Muscle of leg (tissue), 3 donors: ENCODE measurements at regions not wholly inside any gene's neighbourhood (a gene's known extent, or its start where the extent isn't known, plus 50 kb on each side); places are given as distances from the start of the nearest gene placed in this dataset.

Experiments
- DNase-seq: peaks from one replicate; pipeline ENCODE4 v3.0.0; 2013
- H3K27ac ChIP-seq: one replicate; pipeline ENCODE4 v1.5.1; 2013; ENCODE audit warnings: mild to moderate bottlenecking, low read length, control low read depth
- H3K27me3 ChIP-seq: one replicate; pipeline ENCODE4 v1.6.1; 2013; ENCODE audit warnings: low read length; ENCODE audit not compliant: control insufficient read depth, insufficient read depth
- H3K36me3 ChIP-seq: one replicate; pipeline ENCODE4 v1.6.1; 2013; ENCODE audit warnings: low read length; ENCODE audit not compliant: control insufficient read depth, insufficient read depth
- H3K4me1 ChIP-seq: one replicate; pipeline ENCODE4 v1.6.1; 2013; ENCODE audit warnings: low read length; ENCODE audit not compliant: control insufficient read depth, insufficient read depth
- H3K4me3 ChIP-seq: one replicate; pipeline ENCODE4 v1.5.1; 2013; ENCODE audit warnings: low read length, control low read depth
- H3K9me3 ChIP-seq: replicated peaks from 2 replicates; pipeline ENCODE4 v1.6.1; 2013; ENCODE audit warnings: low read depth, low read length; ENCODE audit not compliant: control insufficient read depth
- WGBS: methylation state at CpG from one replicate; pipeline ENCODE4 v1.1.5; 2013; ENCODE audit warnings: missing lambda C conversion rate; ENCODE audit not compliant: insufficient coverage; 5-methylcytosine and 5-hydroxymethylcytosine counted together

DNA sequence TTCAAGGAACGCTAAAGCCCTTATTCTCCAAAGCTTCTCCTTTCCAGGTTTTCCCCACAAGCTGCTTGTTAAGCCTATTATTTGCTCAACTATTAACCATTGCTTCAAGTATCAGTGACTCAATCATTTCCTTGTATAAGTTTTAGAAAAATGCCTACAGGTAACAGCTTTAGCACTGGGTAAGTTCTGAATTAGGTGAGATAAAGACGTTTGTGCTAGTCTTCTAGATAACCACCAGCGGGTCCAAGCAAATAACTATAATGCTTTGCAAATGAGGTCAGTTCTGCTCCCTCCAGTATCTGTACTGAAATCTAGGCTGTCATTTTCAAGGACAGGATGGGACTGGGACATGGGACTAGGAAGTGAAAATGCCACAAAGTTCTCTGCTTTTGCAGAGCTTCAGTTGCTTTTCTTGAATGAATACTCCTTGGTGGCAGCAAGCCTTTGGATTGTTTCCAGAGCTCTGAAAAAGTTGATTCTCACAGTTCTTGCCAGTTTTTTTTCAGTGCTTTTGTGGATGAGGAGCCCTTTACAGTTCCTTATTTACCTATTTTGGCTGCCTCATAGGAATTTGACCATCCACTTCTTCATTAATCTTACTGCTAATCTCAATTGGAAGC lies 1487.7 kb downstream of the EFNB2 start:
- no CpG with 5 or more reads among the region's 3 CpGs for WGBS
- H3K4me3 ChIP-seq: no peak overlapping the region
- H3K27ac ChIP-seq: no peak overlapping the region
- DNase-seq: peak; percentile 46
- no peaks in the 10 kb centered on the region for H3K36me3 ChIP-seq
- no peaks in the 10 kb centered on the region for H3K27me3 ChIP-seq
- H3K9me3 ChIP-seq: no peaks in the 10 kb centered on the region
- H3K4me1 ChIP-seq: no peaks in the 10 kb centered on the region

DNA sequence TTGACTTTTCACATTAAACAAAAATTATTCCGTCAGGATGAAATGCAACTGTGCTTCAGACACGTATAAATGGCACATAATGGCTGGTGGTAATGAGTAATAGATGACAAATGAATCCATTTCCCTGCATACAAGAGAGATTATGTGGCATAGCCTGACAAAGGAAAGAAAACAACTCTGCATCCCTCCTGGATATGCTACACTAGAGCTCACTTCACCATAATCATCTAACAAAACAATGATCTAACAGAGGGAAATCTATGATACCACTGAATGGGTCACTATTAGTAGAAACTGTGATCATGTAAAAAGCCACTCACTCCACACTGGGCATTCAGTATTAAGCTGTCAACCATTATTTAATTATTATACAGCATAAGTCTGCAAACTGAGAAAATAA lies 1498.4 kb downstream of the EFNB2 start:
- no peak overlapping the region for H3K4me3 ChIP-seq
- peaks cover 9% of the 10 kb centered on the region for H3K9me3 ChIP-seq
- H3K27ac ChIP-seq: no peak overlapping the region
- no peaks in the 10 kb centered on the region for H3K36me3 ChIP-seq
- no CpG with 5 or more reads among the region's 2 CpGs for WGBS
- no peaks in the 10 kb centered on the region for H3K4me1 ChIP-seq
- DNase-seq: no peak
- no peaks in the 10 kb centered on the region for H3K27me3 ChIP-seq

DNA sequence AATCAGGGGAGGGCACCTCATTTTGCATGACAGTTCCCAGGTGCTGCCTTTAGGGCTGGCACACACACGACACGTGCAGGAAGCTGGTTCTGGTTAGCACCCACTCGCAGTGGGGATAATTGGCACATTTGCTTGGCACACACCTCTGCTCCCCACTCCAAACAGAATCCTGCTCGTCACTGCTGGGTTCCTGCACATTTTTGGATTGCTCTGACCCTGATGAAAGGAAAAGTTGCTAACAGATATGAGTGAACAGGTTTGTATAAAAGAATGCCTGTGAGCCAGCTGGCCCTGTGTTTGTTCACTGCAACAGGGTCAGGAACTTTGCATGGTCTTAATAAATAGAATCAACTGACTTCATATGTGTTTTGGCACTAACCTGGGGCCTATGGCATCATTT lies 1500.4 kb downstream of the EFNB2 start:
- 42% methylated on average over 2 of the region's 4 CpGs for WGBS
- no peaks in the 10 kb centered on the region for H3K4me1 ChIP-seq
- no peak for DNase-seq
- no peaks in the 10 kb centered on the region for H3K27me3 ChIP-seq
- H3K4me3 ChIP-seq: no peak overlapping the region
- no peaks in the 10 kb centered on the region for H3K36me3 ChIP-seq
- H3K27ac ChIP-seq: no peak overlapping the region
- no peaks in the 10 kb centered on the region for H3K9me3 ChIP-seq

DNA sequence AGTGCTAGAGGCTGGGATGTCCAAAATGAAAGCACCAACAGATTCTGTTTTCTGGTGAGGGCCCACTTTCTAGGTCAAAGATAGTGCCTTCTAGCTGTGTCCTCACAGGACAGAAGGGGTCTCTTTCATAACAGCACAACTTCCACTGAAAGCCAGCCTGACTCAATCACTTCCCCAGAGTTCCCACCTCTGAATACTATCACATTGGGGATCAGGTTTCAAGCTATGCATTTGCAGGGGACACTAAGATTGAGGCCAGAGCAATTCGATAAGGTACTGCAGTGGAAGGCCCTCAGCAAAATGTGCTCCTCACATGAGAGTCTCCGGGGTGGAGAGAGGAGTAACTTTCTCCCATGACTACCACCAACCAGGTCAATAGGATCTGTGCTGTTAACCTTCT lies 1501.5 kb downstream of the EFNB2 start:
- H3K4me1 ChIP-seq: no peaks in the 10 kb centered on the region
- no CpG with 5 or more reads among the region's 2 CpGs for WGBS
- no peaks in the 10 kb centered on the region for H3K27me3 ChIP-seq
- H3K9me3 ChIP-seq: no peaks in the 10 kb centered on the region
- H3K27ac ChIP-seq: no peak overlapping the region
- H3K36me3 ChIP-seq: no peaks in the 10 kb centered on the region
- no peak for DNase-seq
- H3K4me3 ChIP-seq: no peak overlapping the region

DNA sequence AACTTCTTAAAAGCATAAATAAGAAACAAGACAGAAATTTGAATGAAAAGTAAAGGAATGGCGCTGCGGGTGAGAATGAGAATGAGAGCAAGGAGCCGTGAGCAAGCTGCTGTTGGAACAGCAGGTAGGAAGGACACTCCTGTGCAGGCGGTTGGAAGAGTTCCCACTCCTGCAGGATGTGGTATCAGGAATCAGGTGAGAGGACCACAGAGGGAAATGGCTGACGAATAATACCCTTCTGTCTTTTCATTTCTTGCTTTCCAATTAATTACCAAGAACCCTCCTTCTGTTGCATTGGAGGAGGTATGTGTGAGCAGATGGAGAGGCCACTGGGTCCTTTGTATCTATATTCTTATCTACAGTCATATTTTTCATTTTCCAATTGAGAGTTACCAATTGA lies 1504.2 kb downstream of the EFNB2 start:
- no peak for DNase-seq
- 93% methylated on average over 4 of the region's 5 CpGs for WGBS
- no peaks in the 10 kb centered on the region for H3K4me1 ChIP-seq

DNA sequence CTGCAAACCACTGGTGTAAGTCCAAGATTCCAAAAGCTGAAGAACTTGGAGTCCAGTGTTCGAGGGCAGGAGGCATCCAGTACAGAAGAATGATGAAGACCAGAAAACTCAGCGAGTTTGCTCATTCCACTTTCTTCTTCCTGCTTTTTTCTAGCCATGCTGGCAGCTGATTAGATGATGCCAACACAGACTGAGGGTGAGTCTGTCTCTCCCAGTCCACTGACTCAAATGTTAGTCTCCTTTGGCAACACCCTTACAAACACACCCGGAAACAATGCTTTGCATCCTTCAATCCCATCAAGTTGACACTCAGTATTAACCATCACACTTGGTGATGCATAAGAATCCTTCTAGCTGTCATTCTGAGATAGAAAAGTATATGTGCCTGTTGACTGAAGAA lies 1504.6 kb downstream of the EFNB2 start:
- Histone ChIP-seq H3K4me1 (no peaks in the 10 kb centered on the region), H3K9me3 (no peaks in the 10 kb centered on the region), H3K27me3 (no peaks in the 10 kb centered on the region), H3K4me3 (no peak overlapping the region), H3K27ac (no peak overlapping the region), H3K36me3 (no peaks in the 10 kb centered on the region)
- DNase-seq: no peak
- 94% methylated on average over 2 of the region's 3 CpGs for WGBS

More for the DNA sequence above, 1504.2 kb downstream of the EFNB2 start:
- Histone ChIP-seq H3K9me3 (no peaks in the 10 kb centered on the region), H3K4me3 (no peak overlapping the region), H3K27me3 (no peaks in the 10 kb centered on the region), H3K36me3 (no peaks in the 10 kb centered on the region), H3K27ac (no peak overlapping the region)

DNA sequence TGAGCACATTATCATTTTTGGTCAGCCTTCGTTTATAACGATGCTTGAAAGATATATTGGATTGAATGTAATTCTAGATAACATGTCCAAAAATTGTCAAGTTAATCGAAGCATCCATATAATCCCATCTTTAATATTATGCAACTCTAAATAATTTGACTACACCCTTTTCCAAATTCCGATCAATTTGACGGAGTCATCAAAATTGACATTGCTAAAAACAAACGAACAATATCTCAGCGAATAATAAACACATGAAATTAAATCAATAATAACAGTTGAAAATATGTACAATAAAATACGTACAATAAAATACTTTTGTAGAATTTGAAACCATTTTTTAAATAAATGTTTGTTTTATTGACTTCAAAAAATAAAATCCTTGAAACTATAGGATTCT lies 1516.4 kb downstream of the EFNB2 start:
- H3K9me3 ChIP-seq: peaks cover 3% of the 10 kb centered on the region
- no peaks in the 10 kb centered on the region for H3K4me1 ChIP-seq
- WGBS: no CpG with 5 or more reads among the region's 8 CpGs
- no peaks in the 10 kb centered on the region for H3K27me3 ChIP-seq
- H3K4me3 ChIP-seq: no peak overlapping the region
- H3K27ac ChIP-seq: no peak overlapping the region
- no peaks in the 10 kb centered on the region for H3K36me3 ChIP-seq
- no peak for DNase-seq

DNA sequence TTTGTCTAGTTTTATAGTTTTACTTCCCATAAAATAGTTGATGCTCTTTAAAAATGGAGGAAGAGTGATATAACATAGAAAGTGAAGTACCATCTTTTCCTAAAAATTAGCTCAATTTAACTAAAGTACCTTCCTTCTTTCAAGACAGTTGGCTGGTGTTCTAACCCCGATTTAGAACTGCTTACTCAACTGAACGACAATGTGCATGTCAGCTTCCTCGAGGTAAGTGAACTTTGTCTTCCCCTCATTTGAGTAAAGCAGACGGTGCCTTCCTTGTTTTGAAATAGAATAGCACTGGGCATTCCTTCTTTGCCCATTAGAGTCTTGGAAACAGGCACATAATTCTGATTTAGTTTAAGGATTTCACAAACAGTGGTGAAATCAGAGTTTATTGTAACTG lies 1519.2 kb downstream of the EFNB2 start:
- Histone ChIP-seq H3K36me3 (no peaks in the 10 kb centered on the region), H3K27me3 (no peaks in the 10 kb centered on the region), H3K4me1 (no peaks in the 10 kb centered on the region), H3K4me3 (no peak overlapping the region), H3K9me3 (no peaks in the 10 kb centered on the region), H3K27ac (no peak overlapping the region)
- DNase-seq: peak; percentile 75
- WGBS: 20% methylated on average over 1 of the region's 4 CpGs

DNA sequence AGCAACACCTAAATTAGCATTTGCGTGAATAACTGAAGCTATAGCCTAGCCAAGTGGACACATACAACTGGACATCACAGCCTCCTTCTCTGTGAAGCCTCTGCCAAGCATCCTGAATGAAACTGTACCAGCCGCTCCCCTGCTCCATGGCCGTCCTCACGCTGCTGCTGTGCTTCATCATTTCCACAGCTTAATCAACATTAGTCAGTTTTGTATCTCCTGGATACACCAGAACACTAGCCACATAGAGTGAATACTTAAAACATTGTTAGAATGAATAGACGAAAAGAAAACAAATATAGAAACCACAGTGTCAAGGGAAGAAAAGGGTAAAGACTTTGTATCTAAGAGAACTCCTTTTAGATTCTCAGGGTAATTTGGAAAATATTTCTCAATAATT lies 1526.9 kb downstream of the EFNB2 start:
- H3K4me1 ChIP-seq: no peaks in the 10 kb centered on the region
- DNase-seq: no peak
- H3K27me3 ChIP-seq: no peaks in the 10 kb centered on the region
- no peaks in the 10 kb centered on the region for H3K36me3 ChIP-seq
- H3K27ac ChIP-seq: no peak overlapping the region
- H3K4me3 ChIP-seq: no peak overlapping the region
- no peaks in the 10 kb centered on the region for H3K9me3 ChIP-seq
- WGBS: 97% methylated on average over 4 of the region's 5 CpGs

DNA sequence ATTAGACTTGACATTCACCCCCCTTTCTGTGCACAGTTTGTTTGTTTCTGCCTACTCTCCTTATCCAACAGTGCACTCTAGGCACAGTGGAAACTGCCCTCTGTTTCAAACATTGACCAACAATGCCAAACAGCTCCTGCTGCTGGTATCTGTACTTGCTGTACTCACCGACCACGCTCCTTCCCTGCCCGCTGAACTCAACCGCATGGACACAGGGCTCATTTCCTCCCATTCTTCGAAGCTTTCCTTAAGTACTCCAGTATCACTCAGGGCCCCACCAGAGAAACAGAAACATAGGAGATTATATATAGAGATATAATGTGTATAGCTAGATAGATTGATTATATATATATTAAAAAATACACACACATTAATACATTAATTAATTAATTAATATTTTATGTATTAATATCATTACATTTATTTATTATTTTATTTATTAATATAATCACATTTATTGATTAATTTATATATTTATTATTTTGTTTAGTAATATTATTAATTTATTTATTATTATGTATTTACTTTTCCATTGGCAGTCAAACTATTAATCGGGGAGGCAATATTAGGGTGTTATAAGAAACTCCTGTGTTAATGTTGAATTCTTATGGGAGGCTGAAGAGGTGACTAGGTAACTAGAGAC lies 1528.2 kb downstream of the EFNB2 start:
- no peaks in the 10 kb centered on the region for H3K4me1 ChIP-seq
- H3K27me3 ChIP-seq: no peaks in the 10 kb centered on the region
- no CpG with 5 or more reads among the region's 6 CpGs for WGBS
- H3K9me3 ChIP-seq: no peaks in the 10 kb centered on the region
- H3K27ac ChIP-seq: no peak overlapping the region
- H3K36me3 ChIP-seq: no peaks in the 10 kb centered on the region
- no peak for DNase-seq
- H3K4me3 ChIP-seq: no peak overlapping the region

DNA sequence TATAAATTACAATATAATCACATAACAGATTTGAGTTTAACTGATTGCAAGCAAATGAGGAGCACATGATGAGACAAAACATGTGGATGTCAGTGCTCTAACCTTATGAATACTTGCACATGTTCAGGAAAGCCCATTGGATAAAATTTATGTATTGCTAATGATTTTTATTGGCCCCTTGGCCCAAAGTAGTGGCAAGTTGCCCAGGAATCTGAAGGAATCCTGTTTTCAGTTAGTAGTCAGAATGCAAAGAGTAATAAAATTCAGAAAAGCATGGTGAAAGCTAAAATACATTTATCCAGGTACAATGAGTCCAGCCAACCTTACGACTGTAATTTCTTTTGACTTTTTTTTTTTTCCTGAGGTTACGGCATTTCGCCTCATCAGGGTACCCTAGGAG lies 1539.4 kb downstream of the EFNB2 start:
- H3K27me3 ChIP-seq: no peaks in the 10 kb centered on the region
- no peak overlapping the region for H3K27ac ChIP-seq
- no peaks in the 10 kb centered on the region for H3K4me1 ChIP-seq
- no peak overlapping the region for H3K4me3 ChIP-seq
- H3K9me3 ChIP-seq: no peaks in the 10 kb centered on the region
- no CpG with 5 or more reads among the region's 3 CpGs for WGBS
- H3K36me3 ChIP-seq: no peaks in the 10 kb centered on the region
- peak; percentile 88 for DNase-seq
